Astrocyte of the hippocampus (primary cell): ENCODE measurements at regions not wholly inside any gene's neighbourhood (a gene's known extent, or its start where the extent isn't known, plus 50 kb on each side); places are given as distances from the start of the nearest gene placed in this dataset.
"Not testable (repeated sequence)": the region's sequence is repeated elsewhere in the genome, so short reads cannot be mapped to it uniquely, and the experiment has no call there.

Experiments
- DNase-seq: peaks from one replicate; pipeline ENCODE4 v3.0.0; 2011; ENCODE audit warnings: low read depth, low spot score

GRCh38 chr3:519026-519425 is 322.5 kb downstream of the CHL1 start:
- no peak for DNase-seq

- DNase-seq, result no peak
Measured at GRCh38 chr3:522888-523287, 326.3 kb downstream of the CHL1 start.

DNA sequence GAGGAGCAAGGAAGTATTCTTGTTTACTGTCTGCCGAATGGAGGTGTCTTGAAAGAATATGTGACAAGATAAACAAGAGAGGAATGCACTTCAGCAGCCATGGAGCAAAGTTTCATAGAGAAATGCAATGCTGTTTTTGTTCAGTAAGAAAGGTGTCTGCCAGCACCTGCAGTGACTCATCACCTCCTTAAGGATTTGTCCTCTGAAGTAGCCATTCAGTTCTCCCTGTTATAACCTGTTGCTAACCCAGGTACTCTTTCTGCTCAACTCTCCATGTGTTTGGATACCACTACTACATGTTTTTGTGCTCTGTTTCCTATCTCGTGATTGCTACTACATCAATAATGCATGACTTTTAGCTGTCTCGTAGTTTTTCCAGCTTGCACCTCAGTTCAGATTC is 328.9 kb downstream of the CHL1 start:
- no peak for DNase-seq

DNA sequence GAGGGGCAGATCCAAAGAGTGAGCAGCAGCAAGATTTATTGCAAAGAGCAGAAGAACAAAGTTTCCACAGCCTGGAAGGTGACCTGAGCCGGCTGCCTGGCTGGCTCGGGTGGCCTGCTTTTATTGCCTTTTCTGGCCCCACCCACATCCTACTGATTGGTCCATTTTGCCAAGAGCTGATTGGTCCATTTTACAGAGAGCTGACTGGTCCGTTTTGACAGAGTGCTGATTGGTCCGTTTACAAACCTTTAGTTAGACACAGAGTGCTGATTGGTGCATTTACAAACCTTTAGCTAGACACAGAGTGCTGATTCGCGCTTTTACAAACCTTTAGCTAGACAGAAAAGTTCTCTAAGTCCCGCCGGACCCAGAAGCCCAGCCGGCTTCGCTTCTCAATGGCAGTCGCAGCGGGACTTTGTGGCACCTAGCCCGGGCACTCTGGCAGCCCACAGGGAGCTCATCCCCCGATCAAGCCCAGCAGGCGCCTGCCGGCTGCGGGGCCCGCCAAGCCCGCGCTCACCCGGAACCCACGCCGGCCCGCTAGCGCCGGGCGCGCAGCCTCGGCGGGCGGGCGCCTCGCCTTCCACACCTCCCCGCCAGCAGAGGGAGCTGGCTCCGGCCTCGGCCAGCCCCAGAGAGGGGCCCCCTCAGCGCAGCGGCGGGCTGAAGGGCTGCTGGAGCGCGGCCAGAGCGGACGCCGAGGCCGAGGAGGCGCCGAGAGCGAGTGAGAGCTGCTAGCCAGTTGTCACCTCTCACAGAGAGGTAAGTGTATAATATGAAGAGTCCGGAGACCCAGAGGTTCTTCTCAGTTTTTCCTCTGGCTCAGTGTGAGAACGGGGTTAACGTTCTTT is 339.2 kb downstream of the CHL1 start:
- peak; percentile 46 for DNase-seq

- no peak for DNase-seq
Measured at GRCh38 chr3:536417-536813, 339.9 kb downstream of the CHL1 start.

DNA sequence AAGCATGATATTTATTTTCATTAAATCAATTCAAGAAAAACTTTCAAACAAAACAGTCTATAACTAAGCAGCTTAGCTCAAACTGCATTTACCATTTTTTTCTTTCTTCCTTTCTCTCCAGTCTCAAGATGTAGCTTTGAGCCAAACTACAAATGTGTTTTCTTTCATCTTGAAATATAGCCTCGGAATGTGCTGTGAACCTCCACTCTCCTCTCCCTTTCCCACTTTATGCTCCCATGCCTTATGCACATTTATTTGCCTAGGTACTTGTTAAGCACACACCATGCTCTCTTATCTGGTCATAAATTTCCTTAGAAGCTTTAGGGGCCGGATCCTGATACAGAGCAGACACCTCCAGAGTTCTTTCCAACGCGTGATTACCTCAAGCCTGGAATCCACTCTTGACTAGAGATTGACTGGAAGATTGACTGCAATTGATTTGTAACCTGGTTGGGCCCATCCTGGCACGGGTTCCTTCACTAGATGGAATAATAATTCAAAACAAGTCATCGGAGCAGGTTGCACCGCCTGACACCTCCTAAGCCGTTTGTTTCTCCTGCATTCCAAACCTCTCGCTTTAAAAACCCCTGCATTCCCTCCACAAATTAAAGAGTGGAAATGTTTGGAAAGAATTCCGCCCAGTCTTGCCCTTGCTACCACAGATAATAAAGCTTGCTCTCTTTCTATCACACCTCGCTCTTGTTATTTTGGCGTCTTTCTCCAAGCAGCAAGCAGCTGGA is 344.7 kb downstream of the CHL1 start:
- no peak for DNase-seq

GRCh38 chr3:542021-542420 is 345.5 kb downstream of the CHL1 start:
- no peak for DNase-seq

DNA sequence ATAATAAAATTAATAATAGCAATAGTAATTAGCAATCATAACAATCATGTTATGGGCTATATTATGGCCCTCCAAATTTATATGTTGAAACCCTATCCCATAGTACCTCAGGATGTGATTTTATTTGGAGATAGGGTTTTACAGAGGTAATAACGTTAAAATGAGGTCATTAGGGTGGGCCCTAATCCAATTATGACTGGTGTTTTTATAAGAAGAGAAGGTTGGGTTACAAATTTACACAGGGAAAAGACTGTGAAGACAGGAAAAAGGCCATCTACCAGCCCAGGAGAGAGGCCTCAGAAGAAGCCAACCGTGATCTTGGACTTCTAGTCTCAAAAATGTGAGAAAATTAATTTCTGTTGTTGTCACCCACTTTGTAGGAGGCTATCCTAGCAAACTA is 353.1 kb downstream of the CHL1 start:
- no peak for DNase-seq

- DNase-seq, result no peak
Measured at GRCh38 chr3:550471-550870, 353.9 kb downstream of the CHL1 start.

- DNase-seq, result no peak
Measured at GRCh38 chr3:557972-558371, 361.4 kb downstream of the CHL1 start.

DNA sequence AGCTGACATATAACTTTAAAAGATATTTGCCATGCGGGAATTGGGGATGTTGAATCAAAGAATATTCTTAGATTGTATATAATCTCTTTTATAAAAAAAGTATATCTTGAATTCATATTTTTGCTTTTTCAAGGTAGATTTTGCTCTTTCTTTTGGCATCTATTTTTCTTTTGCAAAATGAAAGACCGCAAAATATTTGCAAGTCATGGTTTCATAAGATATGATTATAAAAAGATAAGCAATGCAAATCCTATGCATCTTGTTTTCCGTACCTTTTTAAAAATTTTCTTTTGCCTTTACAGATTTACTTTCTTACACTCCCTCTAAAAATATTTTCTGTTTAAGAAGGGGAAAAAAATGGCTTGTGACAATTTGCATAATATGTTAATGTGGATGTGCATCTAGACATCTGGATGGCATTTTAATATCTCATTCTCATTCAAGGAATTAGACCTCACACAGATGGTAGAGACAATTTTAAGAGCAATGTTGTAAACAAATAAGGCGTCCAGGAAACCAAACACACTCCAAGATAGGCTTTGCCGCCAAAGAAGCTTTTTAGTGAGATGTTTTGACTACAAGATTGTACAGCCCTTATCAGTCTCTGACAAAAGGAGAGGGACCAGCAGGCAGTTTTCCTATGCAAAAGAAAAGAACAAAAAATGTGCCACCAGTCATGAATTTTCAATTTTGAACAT is 371.1 kb downstream of the CHL1 start:
- no peak for DNase-seq

GRCh38 chr3:579529-579928 is 383.0 kb downstream of the CHL1 start:
- DNase-seq, result not testable (repeated sequence)

DNA sequence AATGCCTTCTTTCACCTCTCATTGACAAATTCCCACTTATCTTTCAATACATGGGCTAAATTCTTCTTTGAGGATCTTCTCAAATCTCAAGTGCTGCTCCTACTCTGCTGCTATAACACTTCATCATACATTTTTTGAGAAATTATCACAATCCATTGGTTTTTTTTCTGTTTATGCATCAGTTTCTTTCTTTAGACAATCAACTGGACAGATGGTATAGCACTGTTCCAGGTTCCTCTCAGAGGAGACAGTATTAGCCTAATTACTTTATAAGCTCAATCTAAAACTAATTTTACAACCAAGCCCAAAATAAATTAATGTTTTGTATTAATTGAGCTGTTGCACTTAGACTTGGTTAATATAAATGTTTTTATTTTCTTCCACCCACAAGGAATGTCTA is 392.5 kb downstream of the CHL1 start:
- DNase-seq, result not testable (repeated sequence)

- not testable (repeated sequence) for DNase-seq
Measured at GRCh38 chr3:597304-597703, 400.7 kb downstream of the CHL1 start.

DNA sequence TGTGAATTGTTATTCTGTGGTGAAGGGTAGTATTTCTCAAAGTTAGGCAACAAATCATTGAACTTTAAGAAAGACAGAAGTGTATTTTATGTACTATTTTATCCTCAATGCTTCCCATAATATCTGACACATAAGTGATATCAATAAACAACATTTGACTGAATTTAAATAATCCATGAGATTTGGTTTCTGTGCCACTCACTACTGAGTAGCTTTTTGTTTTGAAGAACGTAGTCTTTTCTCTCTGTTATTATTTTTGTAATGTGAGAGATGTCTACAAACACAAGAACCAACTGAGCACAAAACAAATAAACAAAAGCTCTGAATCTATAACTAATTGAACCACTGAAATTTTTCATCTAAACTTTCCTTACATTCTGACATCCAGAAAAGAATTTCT is 401.2 kb downstream of the CHL1 start:
- DNase-seq, result not testable (repeated sequence)

- DNase-seq, result not testable (repeated sequence)
Measured at GRCh38 chr3:607480-607879, 410.9 kb downstream of the CHL1 start.

DNA sequence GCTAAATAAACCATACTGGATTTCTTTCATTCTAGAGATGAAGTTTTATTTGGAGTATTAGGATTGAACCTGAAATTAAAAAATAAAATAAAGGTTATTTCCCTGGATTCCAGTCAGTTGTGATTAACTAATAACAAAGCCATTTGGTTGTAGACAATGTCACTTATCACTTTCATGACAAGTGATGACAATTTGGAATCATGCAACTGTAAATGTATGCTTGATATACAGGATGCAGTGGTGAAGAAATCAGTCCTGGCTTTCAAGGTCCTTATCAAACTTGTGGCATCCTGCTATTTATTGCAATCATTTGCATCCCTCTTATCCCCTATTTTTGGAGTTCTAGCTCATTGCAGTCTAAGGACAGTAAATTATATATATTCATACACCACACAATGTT is 425.2 kb downstream of the CHL1 start:
- no peak for DNase-seq

DNA sequence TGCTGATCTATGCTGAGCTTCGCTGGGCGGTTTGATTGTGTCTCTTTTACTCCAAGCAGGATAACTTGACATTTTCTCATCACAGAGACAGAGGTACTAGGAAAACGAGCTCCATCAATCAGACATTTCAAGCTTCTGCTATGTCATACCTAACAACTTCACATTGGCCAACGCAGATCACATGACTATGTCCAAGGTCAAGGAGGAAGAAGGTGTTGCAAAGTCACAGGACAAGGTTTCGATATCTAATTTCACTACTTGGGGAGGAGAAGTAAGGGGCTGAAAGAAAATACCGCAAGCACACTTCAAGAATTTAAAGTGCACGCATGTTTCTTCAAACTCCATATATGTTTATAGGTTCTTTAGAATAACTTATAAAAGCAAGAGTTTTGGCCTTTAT is 425.8 kb downstream of the CHL1 start:
- DNase-seq, result no peak

DNA sequence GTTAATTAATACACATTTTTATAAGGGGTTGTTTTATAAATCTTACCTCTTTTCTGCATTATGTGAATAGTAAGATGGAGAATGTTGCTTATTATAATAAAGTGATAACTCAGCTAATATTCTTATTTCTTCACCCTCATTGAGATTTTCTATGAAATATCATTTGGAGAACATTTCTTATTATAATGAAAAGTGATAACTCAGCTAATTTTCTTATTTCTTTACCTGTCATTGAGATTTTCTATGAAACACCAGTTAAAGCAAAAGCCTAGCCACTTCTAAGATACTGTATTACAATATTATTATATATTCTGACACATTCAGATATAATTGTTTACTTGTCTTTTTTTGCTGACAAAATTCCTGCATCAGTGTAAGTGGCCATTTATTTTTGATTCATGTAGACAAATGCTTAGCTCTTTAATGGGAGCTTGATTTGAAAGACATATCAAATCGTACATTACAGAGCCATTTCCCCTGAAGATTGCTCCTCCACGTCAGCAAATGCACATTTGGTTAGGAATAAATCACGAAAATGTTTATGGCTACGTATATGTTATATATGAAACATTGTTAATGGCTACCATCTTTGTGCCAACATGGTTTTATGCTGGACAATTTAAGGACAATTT is 427.5 kb downstream of the CHL1 start:
- DNase-seq, result no peak

DNA sequence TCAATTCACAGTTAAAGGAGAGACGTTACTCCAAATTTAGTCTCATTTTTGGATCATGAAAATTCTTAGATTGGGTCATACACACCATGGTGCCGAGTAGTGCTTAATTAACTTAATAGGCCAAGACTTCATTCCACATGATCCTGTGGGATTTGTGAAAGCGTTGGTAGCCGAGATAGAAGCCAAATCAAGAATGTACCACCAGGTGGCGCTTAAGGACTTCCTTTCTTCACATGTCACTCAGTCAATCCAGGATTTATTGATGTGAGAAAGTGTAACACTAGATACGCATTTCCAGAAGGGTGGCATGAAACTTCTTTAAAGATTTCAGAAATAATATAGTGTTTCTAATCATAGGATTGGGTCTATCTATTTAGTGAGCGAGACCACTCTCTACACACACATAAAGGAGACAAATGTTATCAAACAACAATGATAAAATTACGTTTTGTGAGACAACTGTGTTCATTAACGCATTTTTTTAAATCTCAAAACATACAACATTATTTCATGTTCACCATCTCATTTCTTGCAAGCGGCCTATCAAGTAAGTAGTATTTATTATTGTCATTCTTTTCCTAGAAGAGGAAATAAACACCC is 436.1 kb downstream of the CHL1 start:
- peak; percentile 78 for DNase-seq

DNA sequence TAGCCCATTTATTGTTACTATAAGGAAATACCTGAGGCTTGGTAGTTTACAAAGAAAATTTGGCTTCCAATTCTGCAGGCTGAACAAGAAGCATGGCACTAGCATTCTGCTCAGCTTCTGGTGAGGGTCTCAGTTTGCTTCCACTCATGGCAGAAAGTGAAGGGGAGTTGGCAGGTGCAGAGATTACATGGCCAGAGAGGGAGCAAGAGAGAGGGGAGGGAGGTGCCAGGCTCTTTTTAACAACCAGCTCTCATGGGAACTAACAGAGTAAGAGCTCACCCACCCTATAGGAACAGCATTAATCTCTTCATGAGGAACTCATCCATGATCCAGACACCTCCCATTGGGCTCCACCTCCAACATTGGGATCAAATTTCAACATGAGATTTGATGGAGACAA is 437.9 kb downstream of the CHL1 start:
- no peak for DNase-seq

DNA sequence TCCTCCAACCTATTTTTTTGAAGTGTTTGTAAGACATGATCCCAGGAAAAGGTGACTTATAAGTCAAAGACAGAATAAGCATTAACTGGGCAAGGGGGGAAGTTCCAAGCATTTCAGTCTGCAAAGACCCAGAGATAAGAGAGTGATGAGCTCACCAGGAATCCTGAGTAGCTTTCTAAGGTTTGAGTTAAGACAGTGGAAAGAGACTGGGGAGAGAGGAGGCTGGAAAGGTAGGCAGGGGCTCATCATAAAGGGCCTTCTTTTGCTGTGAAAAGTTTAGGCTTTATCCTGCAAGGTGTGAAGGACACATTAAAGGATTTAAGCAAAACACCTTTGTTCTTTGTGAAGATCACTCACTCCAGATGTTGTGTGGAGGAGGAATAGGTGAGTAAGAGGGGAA is 438.8 kb downstream of the CHL1 start:
- no peak for DNase-seq
